ENCODE measurements at regions not wholly inside any gene's neighbourhood (a gene's known extent, or its start where the extent isn't known, plus 50 kb on each side); places are given as distances from the start of the nearest gene placed in this dataset.

- TF ChIP-seq MAFK (IDR thresholded peaks at IDR 0.05; ENCODE audit: low read depth, low read length), result no peak
- no peak for TF ChIP-seq CTCF (conservative IDR thresholded peaks at IDR 0.05; ENCODE audit: low read depth, low read length)
- no peak for TF ChIP-seq USF2 (IDR thresholded peaks at IDR 0.05; ENCODE audit: low read depth, low read length)
- no peak for TF ChIP-seq CEBPB (IDR thresholded peaks at IDR 0.05; ENCODE audit: low read depth, low read length)
- no peak for TF ChIP-seq RAD21 (IDR thresholded peaks at IDR 0.05; ENCODE audit: low read length)
- TF ChIP-seq POLR2A (IDR thresholded peaks at IDR 0.05; ENCODE audit: low read depth, low read length), result no peak
- TF ChIP-seq ELK1 (IDR thresholded peaks at IDR 0.05; ENCODE audit: borderline replicate concordance, low read depth, low read length), result no peak
- TF ChIP-seq RFX5 (IDR thresholded peaks at IDR 0.05; ENCODE audit: low read depth, low read length), result no peak
- TF ChIP-seq RCOR1 (IDR thresholded peaks at IDR 0.05; ENCODE audit: insufficient replicate concordance, low read length), result no peak
- TF ChIP-seq SMC3 (IDR thresholded peaks at IDR 0.05; ENCODE audit: low read depth, low read length), result no peak
- TF ChIP-seq NFE2L2 (IDR thresholded peaks at IDR 0.05; ENCODE audit: low read depth, low read length), result no peak
These were observed 471.4 kb downstream of the XPNPEP1 start for GRCh38 chr10:109451879-109452278.

Measured in IMR-90 (cell line).